Adrenal gland (tissue), 9 donors: ENCODE measurements at regions not wholly inside any gene's neighbourhood (a gene's known extent, or its start where the extent isn't known, plus 50 kb on each side); places are given as distances from the start of the nearest gene placed in this dataset.
A peak's percentile ranks its signal among the peaks of the same experiment; 100 is the strongest.

ENCODE experiments used
- DNase-seq, 7 donors: peaks; one replicate each; pipeline ENCODE4 v3.0.0-alpha.2; 2019 to 2020
- H3K27ac ChIP-seq, 5 donors: fragments of 200-600 bp; sonication (generic) in 4 of 5; 1 replicate in 3 of 5; 2 replicates in 2 of 5; pipeline versions ENCODE4 v1.5.1 to v1.8.0; 2016 to 2020; ENCODE audit warnings: mild to moderate bottlenecking in 1 of 5
- H3K27me3 ChIP-seq: fragments of 200-600 bp; 2 replicates; pipeline ENCODE4 v1.8.0; 2021
- H3K36me3 ChIP-seq, 2 donors: fragments of 200-600 bp; replicated peaks in 1 of 2; 1 replicate in 1 of 2; 2 replicates in 1 of 2; pipeline versions ENCODE4 v1.5.1 to v1.8.0; 2018 to 2022
- H3K4me1 ChIP-seq, 2 donors: fragments of 200-600 bp; replicated peaks in 1 of 2; 1 replicate in 1 of 2; 2 replicates in 1 of 2; pipeline versions ENCODE4 v1.5.1 to v1.8.0; 2018 to 2021
- H3K4me3 ChIP-seq, 4 donors: fragments of 200-600 bp; sonication (generic) in 3 of 4; one replicate each; pipeline ENCODE4 v1.5.1; 2016 to 2018
- H3K9me3 ChIP-seq, 3 donors: fragments of 200-600 bp; sonication (generic) in 1 of 3; replicated peaks in 1 of 3; 1 replicate in 2 of 3; 2 replicates in 1 of 3; pipeline versions ENCODE4 v1.5.1 to v1.8.0; 2016 to 2021
- POLR2A ChIP-seq, 2 donors: fragments of 450-650 bp; IDR thresholded peaks; one replicate each; pipeline ENCODE4 v1.6.1; 2017; ENCODE audit warnings: antibody characterized with exemption in 2 of 2, mild to moderate bottlenecking in 2 of 2, moderate library complexity in 1 of 2
- WGBS, 4 donors: extraction: QIAGEN DNeasy Blood & Tissue Kit in 2 of 4; methylation state at CpG; one replicate each; pipeline versions ENCODE4 v1.1.5 to v1.1.7; 2013 to 2017; 5-methylcytosine and 5-hydroxymethylcytosine counted together
- intact Hi-C, 2 donors: fragments of 100-400 bp; cut with DNase I; formaldehyde crosslinking; loops; one replicate each; pipeline versions ENCODE4 v1.14.1 to v1.15.0; 2022 to 2023
- TF ChIP-seq, protein P1 (sequence below), 6 experiments: fragments of 450-650 bp in 4 of 6; fragments of 200-600 bp in 2 of 6; sonication (generic) in 1 of 6; IDR thresholded peaks; 1 replicate in 5 of 6; 2 replicates in 1 of 6; pipeline versions ENCODE4 v1.5.1 to v1.8.0; 2016 to 2021; ENCODE audit warnings: antibody characterized with exemption in 6 of 6, mild to moderate bottlenecking in 2 of 6, moderate library complexity in 1 of 6
- donor health status: healthy with polysubstance abuse.
- donor health status: Bipolar disorder and iron deficiency.
- donor health status: DM: yes; HTN: yes; CAD: no.
- donor health status: DM: no; HTN: no; CAD: no.
- donor health status: DM: no; HTN: no; CAD: no.

DNA sequence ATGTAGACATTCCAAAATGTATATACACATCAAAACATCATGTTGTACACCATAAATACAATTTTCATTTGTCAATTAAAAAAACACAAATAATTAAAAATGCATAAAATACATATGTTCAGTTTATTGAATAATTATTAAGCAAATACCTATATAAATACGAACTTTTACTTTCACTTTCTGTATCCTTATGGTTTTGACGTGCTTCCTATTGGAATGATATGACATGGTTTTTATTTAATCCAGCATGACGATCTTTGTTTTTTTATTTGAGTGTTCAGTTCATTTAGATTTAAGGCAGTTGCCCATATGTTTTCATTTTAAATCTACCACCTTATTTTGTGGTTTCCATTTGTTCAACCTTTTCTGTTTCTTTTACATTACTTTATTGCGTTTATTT, 198.3 kb upstream of the PLET1 start:
- no peak for TF ChIP-seq POLR2A (IDR thresholded peaks at IDR 0.05)
- TF ChIP-seq, protein P1, sequence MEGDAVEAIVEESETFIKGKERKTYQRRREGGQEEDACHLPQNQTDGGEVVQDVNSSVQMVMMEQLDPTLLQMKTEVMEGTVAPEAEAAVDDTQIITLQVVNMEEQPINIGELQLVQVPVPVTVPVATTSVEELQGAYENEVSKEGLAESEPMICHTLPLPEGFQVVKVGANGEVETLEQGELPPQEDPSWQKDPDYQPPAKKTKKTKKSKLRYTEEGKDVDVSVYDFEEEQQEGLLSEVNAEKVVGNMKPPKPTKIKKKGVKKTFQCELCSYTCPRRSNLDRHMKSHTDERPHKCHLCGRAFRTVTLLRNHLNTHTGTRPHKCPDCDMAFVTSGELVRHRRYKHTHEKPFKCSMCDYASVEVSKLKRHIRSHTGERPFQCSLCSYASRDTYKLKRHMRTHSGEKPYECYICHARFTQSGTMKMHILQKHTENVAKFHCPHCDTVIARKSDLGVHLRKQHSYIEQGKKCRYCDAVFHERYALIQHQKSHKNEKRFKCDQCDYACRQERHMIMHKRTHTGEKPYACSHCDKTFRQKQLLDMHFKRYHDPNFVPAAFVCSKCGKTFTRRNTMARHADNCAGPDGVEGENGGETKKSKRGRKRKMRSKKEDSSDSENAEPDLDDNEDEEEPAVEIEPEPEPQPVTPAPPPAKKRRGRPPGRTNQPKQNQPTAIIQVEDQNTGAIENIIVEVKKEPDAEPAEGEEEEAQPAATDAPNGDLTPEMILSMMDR (IDR thresholded peaks at IDR 0.05), result no peak
- Histone ChIP-seq H3K36me3 (no peaks in the 10 kb centered on the region), H3K27ac (no peak overlapping the region), H3K4me3 (peak overlapping the region in 1 of 4 donors; percentile 15), H3K9me3 (no peaks in the 10 kb centered on the region), H3K4me1 (no peaks in the 10 kb centered on the region), H3K27me3 (no peaks in the 10 kb centered on the region)
- intact Hi-C loops, result loop anchor here in 1 of 2 donors (10.0 kb wide), 1 partner anchor 154 kb away; no protein-coding TSS in a partner anchor
- 75 to 86% (median 81%) methylated on average over 4 of the region's 4 CpGs for WGBS, 4 donors
- DNase-seq, result no peak

DNA sequence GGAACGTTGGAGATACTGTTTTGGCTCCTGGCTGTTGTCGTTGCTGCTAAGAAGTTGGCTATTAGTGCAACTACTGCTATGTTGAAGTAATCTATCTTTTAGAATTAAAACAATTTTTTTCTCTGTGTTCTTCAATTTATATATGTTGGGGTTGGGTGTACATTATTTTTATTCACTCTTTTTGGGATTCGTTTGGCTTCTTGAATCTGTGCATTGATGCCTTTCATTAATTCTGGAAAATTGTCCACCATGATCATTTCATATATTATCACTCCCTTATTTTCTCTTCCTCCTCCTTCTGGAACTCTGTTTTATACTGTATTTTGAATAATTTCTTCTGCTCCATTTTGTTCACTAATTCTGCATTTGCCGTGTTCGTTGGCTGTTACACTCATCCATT, 199.5 kb upstream of the PLET1 start:
- Histone ChIP-seq H3K27ac (no peak overlapping the region), H3K4me1 (no peaks in the 10 kb centered on the region), H3K36me3 (no peaks in the 10 kb centered on the region), H3K27me3 (no peaks in the 10 kb centered on the region), H3K4me3 (no peak overlapping the region), H3K9me3 (no peaks in the 10 kb centered on the region)
- intact Hi-C loops, result no loop called here
- TF ChIP-seq POLR2A (IDR thresholded peaks at IDR 0.05), result no peak
- TF ChIP-seq, protein P1 (IDR thresholded peaks at IDR 0.05), result no peak
- WGBS, 4 donors, result 84 to 90% (median 88%) methylated on average over 5 of the region's 5 CpGs
- DNase-seq, result no peak

GRCh38 chr11:112464949-112465348, 204.3 kb upstream of the PLET1 start:
- DNase-seq, result no peak
- Histone ChIP-seq H3K4me3 (no peak overlapping the region), H3K4me1 (no peaks in the 10 kb centered on the region), H3K36me3 (no peaks in the 10 kb centered on the region), H3K27me3 (no peaks in the 10 kb centered on the region), H3K27ac (no peak overlapping the region), H3K9me3 (no peaks in the 10 kb centered on the region)
- intact Hi-C loops, result no loop called here
- WGBS, 4 donors, result 85 to 100% (median 94%) methylated on average over 1 of the region's 1 CpG
- TF ChIP-seq, protein P1 (IDR thresholded peaks at IDR 0.05), result no peak
- no peak for TF ChIP-seq POLR2A (IDR thresholded peaks at IDR 0.05)

DNA sequence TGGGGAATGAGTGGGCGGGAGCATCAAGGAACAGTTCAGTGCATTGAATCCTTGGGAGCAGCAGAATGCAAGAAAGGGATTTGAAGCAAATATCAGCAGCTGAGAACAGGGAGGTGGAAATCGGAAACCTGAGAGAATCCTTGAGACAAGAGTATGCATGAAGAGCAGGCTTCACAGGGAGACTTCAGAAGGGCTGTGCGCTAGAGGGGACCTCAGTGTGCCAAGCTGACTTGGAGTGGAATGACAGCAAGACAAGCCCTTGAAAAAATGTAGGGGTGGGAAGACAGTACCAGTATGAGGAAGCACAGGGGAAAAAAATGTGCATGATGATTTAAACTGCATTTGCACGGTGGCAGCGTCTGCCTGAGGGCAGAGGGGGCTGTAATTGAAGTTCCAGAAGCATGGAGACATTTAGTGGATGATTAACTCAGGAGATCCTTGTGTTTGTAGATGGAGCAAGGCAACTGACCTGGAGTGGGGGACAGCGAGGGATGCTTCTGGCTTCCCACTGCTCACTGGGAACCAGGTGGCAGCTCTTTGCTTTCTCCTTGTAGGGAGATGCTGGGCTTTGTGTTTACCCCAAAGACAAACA, 204.9 kb upstream of the PLET1 start:
- WGBS, 4 donors, result 72 to 79% (median 75%) methylated on average over 6 of the region's 6 CpGs
- Histone ChIP-seq H3K27me3 (no peaks in the 10 kb centered on the region), H3K27ac (no peak overlapping the region), H3K9me3 (no peaks in the 10 kb centered on the region), H3K36me3 (no peaks in the 10 kb centered on the region), H3K4me1 (no peaks in the 10 kb centered on the region), H3K4me3 (no peak overlapping the region)
- intact Hi-C loops, result no loop called here
- no peak for TF ChIP-seq POLR2A (IDR thresholded peaks at IDR 0.05)
- TF ChIP-seq, protein P1 (IDR thresholded peaks at IDR 0.05), result no peak
- no peak for DNase-seq
